Activated T-cell treated with anti-CD3 and anti-CD28 coated beads, Interleukin-2, amount 50 U/mL, for 72 hours (primary cell): ENCODE measurements at regions not wholly inside any gene's neighbourhood (a gene's known extent, or its start where the extent isn't known, plus 50 kb on each side); places are given as distances from the start of the nearest gene placed in this dataset.

Source experiments
- ATAC-seq, 2 donors: fragments of 150-1000 bp; cut with Tn5 transposase; replicated peaks in 1 of 2; 2 replicates each; pipeline ENCODE4 v1.10.0; 2021; ENCODE audit warnings: moderate library complexity in 2 of 2, mild to moderate bottlenecking in 1 of 2
- DNase-seq, 2 donors: peaks; one replicate each; pipeline ENCODE4 v3.0.0; 2021 to 2022; ENCODE audit warnings: mixed read lengths in 1 of 2
- H3K27ac Mint-ChIP-seq: one replicate; pipeline ENCODE4 v1.8.0; 2022; ENCODE audit warnings: mild to moderate bottlenecking, moderate library complexity, mixed read lengths
- H3K27me3 Mint-ChIP-seq: one replicate; pipeline ENCODE4 v1.8.0; 2022; ENCODE audit warnings: low read depth, mixed read lengths
- H3K36me3 Mint-ChIP-seq, 2 donors: one replicate each; pipeline ENCODE4 v1.8.0; 2022; ENCODE audit warnings: mixed read lengths in 2 of 2, mild to moderate bottlenecking in 1 of 2; ENCODE audit not compliant: insufficient read depth in 2 of 2
- H3K4me1 Mint-ChIP-seq: one replicate; pipeline ENCODE4 v1.8.0; 2022; ENCODE audit warnings: low read depth, mixed read lengths
- H3K4me3 Mint-ChIP-seq, 2 donors: one replicate each; pipeline ENCODE4 v1.8.0; 2022; ENCODE audit warnings: mild to moderate bottlenecking in 2 of 2, mixed read lengths in 2 of 2, moderate library complexity in 2 of 2
- H3K9me3 Mint-ChIP-seq, 2 donors: one replicate each; pipeline ENCODE4 v1.8.0; 2022; ENCODE audit warnings: mixed read lengths in 2 of 2

GRCh38 chr1:224874775-224875174 is 54.7 kb upstream of the DNAH14 start:
- ATAC-seq (no peak), DNase-seq (no peak)
- H3K36me3 Mint-ChIP-seq = no peaks in the 10 kb centered on the region
- H3K4me1 Mint-ChIP-seq = no peaks in the 10 kb centered on the region
- H3K27me3 Mint-ChIP-seq = no peaks in the 10 kb centered on the region
- H3K4me3 Mint-ChIP-seq = no peak overlapping the region
- H3K27ac Mint-ChIP-seq = no peak overlapping the region
- no peaks in the 10 kb centered on the region for H3K9me3 Mint-ChIP-seq

GRCh38 chr1:224879162-224879803 is 50.2 kb upstream of the DNAH14 start:
- Mint-ChIP-seq H3K36me3 (no peaks in the 10 kb centered on the region), H3K27me3 (no peaks in the 10 kb centered on the region), H3K27ac (no peak overlapping the region), H3K4me1 (no peaks in the 10 kb centered on the region), H3K9me3 (no peaks in the 10 kb centered on the region), H3K4me3 (no peak overlapping the region)
- ATAC-seq (no peak), DNase-seq (no peak)
